ENCODE measurements at regions not wholly inside any gene's neighbourhood (a gene's known extent, or its start where the extent isn't known, plus 50 kb on each side); places are given as distances from the start of the nearest gene placed in this dataset.

- TF ChIP-seq CTCF (IDR thresholded peaks at IDR 0.05) (no peak), POLR2A (IDR thresholded peaks at IDR 0.05) (no peak), POLR2AphosphoS5 (IDR thresholded peaks at IDR 0.05) (no peak), EP300 (IDR thresholded peaks at IDR 0.05) (no peak)
Observed at GRCh38 chr9:103700195-103700962, 393.7 kb upstream of the SMC2 start.

All from stomach (tissue), 4 donors.